SJSA1 (cell line): ENCODE measurements at regions not wholly inside any gene's neighbourhood (a gene's known extent, or its start where the extent isn't known, plus 50 kb on each side); places are given as distances from the start of the nearest gene placed in this dataset.
"Not testable (repeated sequence)": the region's sequence is repeated elsewhere in the genome, so short reads cannot be mapped to it uniquely, and the experiment has no call there.

ENCODE experiments used
- DNase-seq, 2 experiments: peaks; one replicate each; pipeline ENCODE4 v3.0.0-alpha.2; 2015 to 2020; ENCODE audit warnings: low spot score in 2 of 2, low read depth in 1 of 2
- H3K27ac ChIP-seq: fragments of 250-450 bp; sonication (Bioruptor Pico); 2 replicates; pipeline ENCODE4 v1.5.1; 2020; ENCODE audit warnings: mild to moderate bottlenecking, moderate library complexity
- H3K27me3 ChIP-seq: fragments of 250-450 bp; sonication (Bioruptor Pico); replicated peaks from 2 replicates; pipeline ENCODE4 v1.5.1; 2020; ENCODE audit warnings: mild to moderate bottlenecking, moderate library complexity
- H3K36me3 ChIP-seq: fragments of 250-450 bp; sonication (Bioruptor Pico); 2 replicates; pipeline ENCODE4 v1.5.1; 2020; ENCODE audit warnings: mild to moderate bottlenecking
- H3K4me1 ChIP-seq: fragments of 250-450 bp; sonication (Bioruptor Pico); replicated peaks from 2 replicates; pipeline ENCODE4 v1.6.1; 2021; ENCODE audit warnings: mild to moderate bottlenecking
- H3K4me3 ChIP-seq: fragments of 250-450 bp; sonication (Bioruptor Pico); 2 replicates; pipeline ENCODE4 v1.5.1; 2020; ENCODE audit warnings: mild to moderate bottlenecking
- H3K9me3 ChIP-seq: fragments of 250-450 bp; sonication (Bioruptor Pico); replicated peaks from 2 replicates; pipeline ENCODE4 v1.5.1; 2020; ENCODE audit warnings: mild to moderate bottlenecking

GRCh38 chr16:80114699-80115098 lies 426.1 kb upstream of the DYNLRB2 start:
- Histone ChIP-seq H3K36me3 (no peaks in the 10 kb centered on the region), H3K27me3 (no peaks in the 10 kb centered on the region), H3K9me3 (no peaks in the 10 kb centered on the region), H3K27ac (no peak overlapping the region), H3K4me1 (no peaks in the 10 kb centered on the region), H3K4me3 (no peak overlapping the region)
- DNase-seq: peak in 1 of 2 experiments; percentile 18

- H3K9me3 ChIP-seq: no peaks in the 10 kb centered on the region
- no peaks in the 10 kb centered on the region for H3K27me3 ChIP-seq
- H3K27ac ChIP-seq: no peak overlapping the region
- no peaks in the 10 kb centered on the region for H3K4me1 ChIP-seq
- no peak for DNase-seq
- no peaks in the 10 kb centered on the region for H3K36me3 ChIP-seq
- no peak overlapping the region for H3K4me3 ChIP-seq
Observed at GRCh38 chr16:80113873-80114574, 426.8 kb upstream of the DYNLRB2 start.

- no peaks in the 10 kb centered on the region for H3K36me3 ChIP-seq
- H3K27ac ChIP-seq: no peak overlapping the region
- no peaks in the 10 kb centered on the region for H3K27me3 ChIP-seq
- H3K9me3 ChIP-seq: no peaks in the 10 kb centered on the region
- no peaks in the 10 kb centered on the region for H3K4me1 ChIP-seq
- DNase-seq: no peak
- no peak overlapping the region for H3K4me3 ChIP-seq
Observed at GRCh38 chr16:80109581-80109980, 431.2 kb upstream of the DYNLRB2 start.

- H3K4me3 ChIP-seq: no peak overlapping the region
- H3K36me3 ChIP-seq: no peaks in the 10 kb centered on the region
- no peak for DNase-seq
- no peaks in the 10 kb centered on the region for H3K27me3 ChIP-seq
- no peak overlapping the region for H3K27ac ChIP-seq
- no peaks in the 10 kb centered on the region for H3K4me1 ChIP-seq
- H3K9me3 ChIP-seq: no peaks in the 10 kb centered on the region
Observed at GRCh38 chr16:80107900-80108299, 432.9 kb upstream of the DYNLRB2 start.

GRCh38 chr16:80105751-80106150 lies 435.0 kb upstream of the DYNLRB2 start:
- Histone ChIP-seq H3K4me1 (no peaks in the 10 kb centered on the region), H3K36me3 (no peaks in the 10 kb centered on the region), H3K27ac (no peak overlapping the region), H3K27me3 (no peaks in the 10 kb centered on the region), H3K9me3 (no peaks in the 10 kb centered on the region), H3K4me3 (no peak overlapping the region)
- no peak for DNase-seq

- Histone ChIP-seq H3K27me3 (no peaks in the 10 kb centered on the region), H3K27ac (no peak overlapping the region), H3K4me1 (no peaks in the 10 kb centered on the region), H3K36me3 (no peaks in the 10 kb centered on the region), H3K9me3 (no peaks in the 10 kb centered on the region), H3K4me3 (no peak overlapping the region)
- no peak for DNase-seq
Observed at GRCh38 chr16:80105160-80105559, 435.6 kb upstream of the DYNLRB2 start.

GRCh38 chr16:80104401-80104800 lies 436.4 kb upstream of the DYNLRB2 start:
- H3K36me3 ChIP-seq: no peaks in the 10 kb centered on the region
- H3K27me3 ChIP-seq: no peaks in the 10 kb centered on the region
- no peak overlapping the region for H3K4me3 ChIP-seq
- no peak overlapping the region for H3K27ac ChIP-seq
- no peak for DNase-seq
- H3K9me3 ChIP-seq: no peaks in the 10 kb centered on the region
- H3K4me1 ChIP-seq: no peaks in the 10 kb centered on the region

GRCh38 chr16:80103463-80103862 lies 437.3 kb upstream of the DYNLRB2 start:
- DNase-seq: no peak
- H3K4me1 ChIP-seq: no peaks in the 10 kb centered on the region
- H3K27me3 ChIP-seq: no peaks in the 10 kb centered on the region
- no peaks in the 10 kb centered on the region for H3K9me3 ChIP-seq
- no peaks in the 10 kb centered on the region for H3K36me3 ChIP-seq
- H3K4me3 ChIP-seq: no peak overlapping the region
- no peak overlapping the region for H3K27ac ChIP-seq

- no peak for DNase-seq
- Histone ChIP-seq H3K9me3 (no peaks in the 10 kb centered on the region), H3K27ac (no peak overlapping the region), H3K4me1 (no peaks in the 10 kb centered on the region), H3K4me3 (no peak overlapping the region), H3K36me3 (no peaks in the 10 kb centered on the region), H3K27me3 (no peaks in the 10 kb centered on the region)
Observed at GRCh38 chr16:80100846-80101451, 439.8 kb upstream of the DYNLRB2 start.

GRCh38 chr16:80100186-80100585 lies 440.6 kb upstream of the DYNLRB2 start:
- H3K4me3 ChIP-seq: no peak overlapping the region
- no peaks in the 10 kb centered on the region for H3K9me3 ChIP-seq
- H3K27ac ChIP-seq: no peak overlapping the region
- DNase-seq: no peak
- no peaks in the 10 kb centered on the region for H3K27me3 ChIP-seq
- H3K4me1 ChIP-seq: no peaks in the 10 kb centered on the region
- no peaks in the 10 kb centered on the region for H3K36me3 ChIP-seq

- H3K27ac ChIP-seq: no peak overlapping the region
- no peaks in the 10 kb centered on the region for H3K36me3 ChIP-seq
- H3K4me3 ChIP-seq: no peak overlapping the region
- H3K27me3 ChIP-seq: no peaks in the 10 kb centered on the region
- DNase-seq: no peak
- H3K4me1 ChIP-seq: no peaks in the 10 kb centered on the region
- no peaks in the 10 kb centered on the region for H3K9me3 ChIP-seq
Observed at GRCh38 chr16:80097098-80097497, 443.7 kb upstream of the DYNLRB2 start.

- no peaks in the 10 kb centered on the region for H3K36me3 ChIP-seq
- no peak for DNase-seq
- peaks cover 6% of the 10 kb centered on the region for H3K4me1 ChIP-seq
- H3K9me3 ChIP-seq: no peaks in the 10 kb centered on the region
- H3K4me3 ChIP-seq: no peak overlapping the region
- H3K27ac ChIP-seq: no peak overlapping the region
- no peaks in the 10 kb centered on the region for H3K27me3 ChIP-seq
Observed at GRCh38 chr16:80092681-80093080, 448.1 kb upstream of the DYNLRB2 start.

- not testable (repeated sequence) for H3K36me3 ChIP-seq
Observed at GRCh38 chr16:80091453-80091852, 449.3 kb upstream of the DYNLRB2 start.

GRCh38 chr16:80085606-80086005 lies 455.2 kb upstream of the DYNLRB2 start:
- no peaks in the 10 kb centered on the region for H3K9me3 ChIP-seq
- H3K36me3 ChIP-seq: no peaks in the 10 kb centered on the region
- no peak overlapping the region for H3K27ac ChIP-seq
- H3K27me3 ChIP-seq: no peaks in the 10 kb centered on the region
- no peak for DNase-seq
- H3K4me3 ChIP-seq: no peak overlapping the region
- H3K4me1 ChIP-seq: no peaks in the 10 kb centered on the region

More at GRCh38 chr16:80091453-80091852, 449.3 kb upstream of the DYNLRB2 start:
- peak; percentile 12 to 49 for DNase-seq
- H3K27ac ChIP-seq, H3K9me3 ChIP-seq, H3K27me3 ChIP-seq, H3K4me3 ChIP-seq, H3K4me1 ChIP-seq: not testable (repeated sequence)

- Histone ChIP-seq H3K4me1 (no peaks in the 10 kb centered on the region), H3K4me3 (no peak overlapping the region), H3K9me3 (no peaks in the 10 kb centered on the region), H3K27ac (no peak overlapping the region), H3K27me3 (no peaks in the 10 kb centered on the region), H3K36me3 (no peaks in the 10 kb centered on the region)
- peak in 1 of 2 experiments; percentile 24 for DNase-seq
Observed at GRCh38 chr16:80084614-80085013, 456.2 kb upstream of the DYNLRB2 start.
